Neural cell (in vitro differentiated cells): ENCODE measurements at regions not wholly inside any gene's neighbourhood (a gene's known extent, or its start where the extent isn't known, plus 50 kb on each side); places are given as distances from the start of the nearest gene placed in this dataset.

Experiments
- CTCF ChIP-seq: fragments of 450-650 bp; IDR thresholded peaks from 2 replicates; pipeline ENCODE4 v1.5.1; 2014; ENCODE audit warnings: antibody characterized with exemption, mild to moderate bottlenecking, moderate library complexity; ENCODE audit not compliant: poor library complexity, severe bottlenecking
- MXI1 ChIP-seq: fragments of 450-650 bp; conservative IDR thresholded peaks from 2 replicates; pipeline ENCODE4 v1.6.1; 2014; ENCODE audit warnings: antibody characterized with exemption, mild to moderate bottlenecking; ENCODE audit not compliant: poor library complexity, severe bottlenecking
- POLR2AphosphoS5 ChIP-seq: IDR thresholded peaks from 2 replicates; pipeline ENCODE4 v1.6.1; 2012
- RAD21 ChIP-seq: fragments of 450-650 bp; conservative IDR thresholded peaks from 2 replicates; pipeline ENCODE4 v1.6.1; 2014; ENCODE audit warnings: antibody characterized with exemption, mild to moderate bottlenecking, moderate library complexity
- REST ChIP-seq: IDR thresholded peaks from 2 replicates; pipeline ENCODE4 v1.6.1; 2012; ENCODE audit warnings: borderline replicate concordance

- TF ChIP-seq RAD21 (no peak), CTCF (no peak), POLR2AphosphoS5 (no peak), REST (no peak), MXI1 (no peak)
Observed at GRCh38 chr7:134388336-134389019, 70.4 kb downstream of the AKR1B1 start.
